ENCODE measurements at regions not wholly inside any gene's neighbourhood (a gene's known extent, or its start where the extent isn't known, plus 50 kb on each side); places are given as distances from the start of the nearest gene placed in this dataset.

DNA sequence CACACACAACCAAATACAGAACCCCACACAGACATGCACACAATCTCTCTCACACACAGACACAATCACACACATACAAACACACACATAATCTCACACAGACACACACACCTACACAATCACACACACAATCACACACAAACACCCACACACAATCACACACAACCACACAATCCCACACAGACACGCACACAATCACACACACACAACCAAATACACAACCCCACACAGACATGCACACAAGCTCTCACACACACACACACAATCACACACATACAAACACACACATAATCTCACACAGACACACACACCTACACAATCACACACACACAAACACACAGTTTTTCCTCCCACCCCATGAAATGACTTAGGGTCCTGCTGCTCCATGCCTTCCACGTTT is 160.4 kb upstream of the PFKP start:
- TF ChIP-seq, protein P1, sequence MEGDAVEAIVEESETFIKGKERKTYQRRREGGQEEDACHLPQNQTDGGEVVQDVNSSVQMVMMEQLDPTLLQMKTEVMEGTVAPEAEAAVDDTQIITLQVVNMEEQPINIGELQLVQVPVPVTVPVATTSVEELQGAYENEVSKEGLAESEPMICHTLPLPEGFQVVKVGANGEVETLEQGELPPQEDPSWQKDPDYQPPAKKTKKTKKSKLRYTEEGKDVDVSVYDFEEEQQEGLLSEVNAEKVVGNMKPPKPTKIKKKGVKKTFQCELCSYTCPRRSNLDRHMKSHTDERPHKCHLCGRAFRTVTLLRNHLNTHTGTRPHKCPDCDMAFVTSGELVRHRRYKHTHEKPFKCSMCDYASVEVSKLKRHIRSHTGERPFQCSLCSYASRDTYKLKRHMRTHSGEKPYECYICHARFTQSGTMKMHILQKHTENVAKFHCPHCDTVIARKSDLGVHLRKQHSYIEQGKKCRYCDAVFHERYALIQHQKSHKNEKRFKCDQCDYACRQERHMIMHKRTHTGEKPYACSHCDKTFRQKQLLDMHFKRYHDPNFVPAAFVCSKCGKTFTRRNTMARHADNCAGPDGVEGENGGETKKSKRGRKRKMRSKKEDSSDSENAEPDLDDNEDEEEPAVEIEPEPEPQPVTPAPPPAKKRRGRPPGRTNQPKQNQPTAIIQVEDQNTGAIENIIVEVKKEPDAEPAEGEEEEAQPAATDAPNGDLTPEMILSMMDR (conservative IDR thresholded peaks at IDR 0.05; ENCODE audit: low read depth, low read length), result no peak
- TF ChIP-seq EZH2 (IDR thresholded peaks at IDR 0.05; ENCODE audit: low read length, unreplicated experiment), result no peak

Data from PC-3 (cell line).